ENCODE measurements at regions not wholly inside any gene's neighbourhood (a gene's known extent, or its start where the extent isn't known, plus 50 kb on each side); places are given as distances from the start of the nearest gene placed in this dataset.

DNA sequence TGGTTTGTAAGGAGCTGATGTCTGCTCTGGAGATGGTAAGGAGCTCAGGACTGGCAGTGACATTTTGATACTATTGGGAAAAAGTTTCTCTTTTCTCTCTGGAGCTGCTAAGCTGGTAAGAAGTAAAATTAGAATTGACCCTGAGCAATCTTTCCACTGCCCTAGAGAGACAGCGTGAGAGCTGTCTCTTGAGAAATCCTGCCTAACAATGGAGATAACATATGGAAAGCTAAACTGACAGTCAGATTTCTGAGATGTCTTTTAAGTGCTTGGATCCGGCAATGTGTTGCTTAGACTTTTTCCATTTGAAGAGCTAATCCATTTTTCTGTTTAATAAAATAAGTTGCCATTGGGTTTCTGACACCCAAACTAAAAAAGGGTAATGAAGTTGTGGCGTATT lies 302.4 kb downstream of the KCNS3 start:
- Histone ChIP-seq H3K36me3 (ENCODE audit: control insufficient read depth in 2 of 2, extremely low read depth in 1 of 2, insufficient read depth in 2 of 2, low read length in 2 of 2) (no peaks in the 10 kb centered on the region), H3K4me1 (ENCODE audit: control insufficient read depth, extremely low read depth, insufficient read depth, low read length) (no peaks in the 10 kb centered on the region), H3K27me3 (ENCODE audit: control insufficient read depth, extremely low read depth, insufficient read depth, low read length) (peaks cover 3% of the 10 kb centered on the region), H3K79me2 (ENCODE audit: control insufficient read depth, insufficient read depth, low read length) (no peaks in the 10 kb centered on the region), H3K9ac (ENCODE audit: control insufficient read depth, extremely low read depth, insufficient read depth, low read length) (no peak overlapping the region), H4K20me1 (ENCODE audit: control insufficient read depth, extremely low read depth, insufficient read depth, low read length) (no peaks in the 10 kb centered on the region), H3K9me3 (ENCODE audit: control insufficient read depth, low read depth, low read length) (no peaks in the 10 kb centered on the region), H3K4me2 (ENCODE audit: control insufficient read depth, extremely low read depth, insufficient read depth, low read depth, low read length) (no peak overlapping the region), H3K9me1 (ENCODE audit: control insufficient read depth, extremely low read depth, insufficient read depth, low read length) (no peaks in the 10 kb centered on the region), H3K27ac (ENCODE audit: control insufficient read depth, insufficient read depth, low read length) (no peak overlapping the region), H3K4me3 (ENCODE audit: control insufficient read depth in 2 of 3, extremely low read depth in 1 of 3, insufficient read depth in 2 of 3, low read depth in 1 of 3, low read length in 3 of 3) (no peak overlapping the region), H2AFZ (ENCODE audit: control insufficient read depth, low read length) (no peak overlapping the region)
- DNase-seq (ENCODE audit: low read depth, low spot score): no peak
- dilution Hi-C loops (cut with MboI; ENCODE audit: extremely low pct_ligation_motif_present, low sequenced_read_pairs): no loop called here
- TF ChIP-seq, protein P1, sequence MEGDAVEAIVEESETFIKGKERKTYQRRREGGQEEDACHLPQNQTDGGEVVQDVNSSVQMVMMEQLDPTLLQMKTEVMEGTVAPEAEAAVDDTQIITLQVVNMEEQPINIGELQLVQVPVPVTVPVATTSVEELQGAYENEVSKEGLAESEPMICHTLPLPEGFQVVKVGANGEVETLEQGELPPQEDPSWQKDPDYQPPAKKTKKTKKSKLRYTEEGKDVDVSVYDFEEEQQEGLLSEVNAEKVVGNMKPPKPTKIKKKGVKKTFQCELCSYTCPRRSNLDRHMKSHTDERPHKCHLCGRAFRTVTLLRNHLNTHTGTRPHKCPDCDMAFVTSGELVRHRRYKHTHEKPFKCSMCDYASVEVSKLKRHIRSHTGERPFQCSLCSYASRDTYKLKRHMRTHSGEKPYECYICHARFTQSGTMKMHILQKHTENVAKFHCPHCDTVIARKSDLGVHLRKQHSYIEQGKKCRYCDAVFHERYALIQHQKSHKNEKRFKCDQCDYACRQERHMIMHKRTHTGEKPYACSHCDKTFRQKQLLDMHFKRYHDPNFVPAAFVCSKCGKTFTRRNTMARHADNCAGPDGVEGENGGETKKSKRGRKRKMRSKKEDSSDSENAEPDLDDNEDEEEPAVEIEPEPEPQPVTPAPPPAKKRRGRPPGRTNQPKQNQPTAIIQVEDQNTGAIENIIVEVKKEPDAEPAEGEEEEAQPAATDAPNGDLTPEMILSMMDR (optimal IDR thresholded peaks at IDR 0.05 in 1 of 3, IDR thresholded peaks at IDR 0.05 in 1 of 3, conservative IDR thresholded peaks at IDR 0.05 in 1 of 3; ENCODE audit: extremely low read depth in 1 of 3, insufficient read depth in 2 of 3, low read length in 3 of 3): no peak
- no peak for TF ChIP-seq EZH2 (IDR thresholded peaks at IDR 0.05; ENCODE audit: low read length)
- FAIRE-seq: no peak

DNA sequence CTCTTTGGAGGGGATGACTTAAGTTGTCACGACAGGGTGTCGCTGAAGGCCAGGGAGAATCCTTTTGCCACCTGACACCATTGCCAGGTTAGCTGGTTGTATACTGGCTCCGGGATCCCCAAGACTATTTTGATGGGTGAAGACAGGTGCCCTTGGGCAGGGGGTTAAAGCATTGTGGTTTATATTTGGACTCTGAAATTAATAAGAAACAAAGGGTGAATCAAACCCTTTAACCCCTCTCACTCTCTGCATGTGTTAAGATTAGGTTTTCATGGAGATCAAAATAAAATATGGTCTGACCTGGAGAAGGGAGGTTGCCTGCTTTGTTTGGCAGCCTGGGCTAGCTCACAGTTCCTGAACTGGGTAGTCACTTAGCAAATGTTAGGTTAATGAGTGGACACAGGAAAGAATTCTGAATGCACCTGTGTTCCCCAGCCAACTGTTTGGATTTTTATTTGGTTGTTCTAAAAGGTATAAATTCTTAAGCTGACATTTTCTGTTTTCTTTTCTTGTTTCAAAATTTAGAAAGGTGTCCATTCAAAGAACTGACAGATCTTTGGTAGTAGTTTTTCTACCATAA lies 301.7 kb downstream of the KCNS3 start:
- no peak overlapping the region for H3K4me2 ChIP-seq (ENCODE audit: control insufficient read depth, extremely low read depth, insufficient read depth, low read depth, low read length)
- H3K9ac ChIP-seq (ENCODE audit: control insufficient read depth, extremely low read depth, insufficient read depth, low read length): no peak overlapping the region
- no peaks in the 10 kb centered on the region for H3K27me3 ChIP-seq (ENCODE audit: control insufficient read depth, extremely low read depth, insufficient read depth, low read length)
- H3K36me3 ChIP-seq (ENCODE audit: control insufficient read depth in 2 of 2, extremely low read depth in 1 of 2, insufficient read depth in 2 of 2, low read length in 2 of 2): no peaks in the 10 kb centered on the region
- no peak overlapping the region for H3K27ac ChIP-seq (ENCODE audit: control insufficient read depth, insufficient read depth, low read length)
- no peaks in the 10 kb centered on the region for H3K9me1 ChIP-seq (ENCODE audit: control insufficient read depth, extremely low read depth, insufficient read depth, low read length)
- DNase-seq (ENCODE audit: low read depth, low spot score) (no peak), FAIRE-seq (no peak)
- H3K4me1 ChIP-seq (ENCODE audit: control insufficient read depth, extremely low read depth, insufficient read depth, low read length): no peaks in the 10 kb centered on the region
- no peaks in the 10 kb centered on the region for H4K20me1 ChIP-seq (ENCODE audit: control insufficient read depth, extremely low read depth, insufficient read depth, low read length)
- dilution Hi-C loops (cut with MboI; ENCODE audit: extremely low pct_ligation_motif_present, low sequenced_read_pairs): no loop called here
- H3K4me3 ChIP-seq (ENCODE audit: control insufficient read depth in 2 of 3, extremely low read depth in 1 of 3, insufficient read depth in 2 of 3, low read depth in 1 of 3, low read length in 3 of 3): no peak overlapping the region
- no peaks in the 10 kb centered on the region for H3K9me3 ChIP-seq (ENCODE audit: control insufficient read depth, low read depth, low read length)
- no peak for TF ChIP-seq EZH2 (IDR thresholded peaks at IDR 0.05; ENCODE audit: low read length)
- TF ChIP-seq, protein P1 (optimal IDR thresholded peaks at IDR 0.05 in 1 of 3, IDR thresholded peaks at IDR 0.05 in 1 of 3, conservative IDR thresholded peaks at IDR 0.05 in 1 of 3; ENCODE audit: extremely low read depth in 1 of 3, insufficient read depth in 2 of 3, low read length in 3 of 3): no peak
- H2AFZ ChIP-seq (ENCODE audit: control insufficient read depth, low read length): no peak overlapping the region
- H3K79me2 ChIP-seq (ENCODE audit: control insufficient read depth, insufficient read depth, low read length): no peaks in the 10 kb centered on the region

Data from keratinocyte (primary cell).